CD4-positive, alpha-beta memory T cell (primary cell): ENCODE measurements at regions not wholly inside any gene's neighbourhood (a gene's known extent, or its start where the extent isn't known, plus 50 kb on each side); places are given as distances from the start of the nearest gene placed in this dataset.

Experiments
- CTCF ChIA-PET: fragments of 350-600 bp; sonication (Branson Sonifier 250); formaldehyde crosslinking; loops from one replicate; lab custom pipeline; 2021; ENCODE audit warnings: inconsistent platforms; ENCODE audit not compliant: partially characterized antibody; lab: Charles Lee
- POLR2A ChIA-PET: fragments of 350-600 bp; sonication (Branson Sonifier 250); formaldehyde crosslinking; loops from one replicate; lab custom pipeline; 2021; ENCODE audit not compliant: partially characterized antibody; lab: Charles Lee
- DNase-seq, 5 donors: peaks; one replicate each; pipeline versions ENCODE4 v3.0.0 to v3.0.0-alpha.2; 2020 to 2022; ENCODE audit warnings: mixed read lengths in 1 of 5
- H3K27ac ChIP-seq: one replicate; pipeline ENCODE4 v1.7.0; 2013; ENCODE audit warnings: low read depth, low read length
- H3K27me3 ChIP-seq: 2 replicates; pipeline ENCODE4 v1.7.0; 2013; ENCODE audit warnings: mild to moderate bottlenecking, low read length, moderate library complexity; ENCODE audit not compliant: insufficient read depth
- H3K36me3 ChIP-seq: 2 replicates; pipeline ENCODE4 v1.7.0; 2013; ENCODE audit warnings: mild to moderate bottlenecking, low read length, moderate library complexity; ENCODE audit not compliant: insufficient read depth
- H3K4me1 ChIP-seq: 2 replicates; pipeline ENCODE4 v1.7.0; 2013; ENCODE audit warnings: mild to moderate bottlenecking, low read length, moderate library complexity; ENCODE audit not compliant: insufficient read depth
- H3K4me3 ChIP-seq, 2 donors: one replicate each; pipeline ENCODE4 v1.7.0; 2013; ENCODE audit warnings: low read length in 2 of 2, mild to moderate bottlenecking in 1 of 2
- H3K9me3 ChIP-seq, 2 donors: one replicate each; pipeline ENCODE4 v1.7.0; 2013; ENCODE audit warnings: low read length in 2 of 2, control low read depth in 1 of 2; ENCODE audit not compliant: control insufficient read depth in 1 of 2
- H3K27ac Mint-ChIP-seq, 7 donors: one replicate each; pipeline ENCODE4 v1.8.0; 2020 to 2021; ENCODE audit warnings: mixed read lengths in 7 of 7, mild to moderate bottlenecking in 6 of 7, inconsistent platforms in 3 of 7, moderate library complexity in 3 of 7
- H3K27me3 Mint-ChIP-seq, 2 donors: one replicate each; pipeline ENCODE4 v1.8.0; 2020 to 2021; ENCODE audit warnings: mixed read lengths in 2 of 2
- H3K36me3 Mint-ChIP-seq, 2 donors: one replicate each; pipeline ENCODE4 v1.8.0; 2020 to 2021; ENCODE audit warnings: mixed read lengths in 2 of 2, inconsistent platforms in 1 of 2, mild to moderate bottlenecking in 1 of 2
- H3K4me1 Mint-ChIP-seq, 4 donors: one replicate each; pipeline ENCODE4 v1.8.0; 2020 to 2021; ENCODE audit warnings: mixed read lengths in 4 of 4, mild to moderate bottlenecking in 1 of 4
- H3K4me3 Mint-ChIP-seq, 8 donors: one replicate each; pipeline ENCODE4 v1.8.0; 2020 to 2021; ENCODE audit warnings: mixed read lengths in 8 of 8, mild to moderate bottlenecking in 7 of 8, moderate library complexity in 6 of 8, inconsistent platforms in 3 of 8
- H3K9me3 Mint-ChIP-seq, 8 donors: one replicate each; pipeline ENCODE4 v1.8.0; 2020 to 2021; ENCODE audit warnings: mixed read lengths in 8 of 8, mild to moderate bottlenecking in 5 of 8, inconsistent platforms in 3 of 8, moderate library complexity in 1 of 8
- intact Hi-C: fragments of 100-400 bp; cut with micrococcal nuclease; formaldehyde crosslinking; loops from one replicate; pipeline ENCODE4 v1.15.1; 2023

- Histone ChIP-seq H3K27me3 (no peaks in the 10 kb centered on the region), H3K9me3 (no peaks in the 10 kb centered on the region), H3K27ac (no peak overlapping the region), H3K36me3 (no peaks in the 10 kb centered on the region), H3K4me1 (no peaks in the 10 kb centered on the region), H3K4me3 (no peak overlapping the region)
- intact Hi-C loops, result no loop called here
- Mint-ChIP-seq H3K4me3 (no peak overlapping the region), H3K9me3 (peaks cover 0 to 14% (median 2%) of the 10 kb centered on the region in 8 donors), H3K4me1 (no peaks in the 10 kb centered on the region), H3K27ac (no peak overlapping the region), H3K36me3 (no peaks in the 10 kb centered on the region), H3K27me3 (peaks cover 0 to 1% of the 10 kb centered on the region in 2 donors)
- ChIA-PET CTCF (no interaction called here), POLR2A (no interaction called here)
- DNase-seq, result no peak
These were observed 745.7 kb downstream of the TRIB2 start for GRCh38 chr2:13462464-13462863.

DNA sequence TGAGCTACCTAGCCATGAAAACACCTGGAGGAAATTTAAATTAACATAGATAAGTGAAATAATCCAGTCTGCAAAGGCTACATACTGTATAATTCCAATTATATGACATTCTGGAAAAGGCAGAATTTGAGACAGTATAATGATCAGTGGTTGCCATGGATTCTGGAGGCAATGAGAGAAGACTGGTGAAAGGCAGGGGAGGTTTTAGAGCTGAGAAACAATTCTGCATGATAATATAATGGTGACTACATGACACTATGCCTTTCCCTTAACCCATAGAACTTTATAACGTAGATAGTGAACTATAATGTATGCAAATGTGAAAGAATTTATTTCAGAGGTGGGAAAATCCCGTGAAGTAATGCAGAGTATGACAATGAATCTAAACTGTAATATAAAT, 749.3 kb downstream of the TRIB2 start:
- H3K36me3 Mint-ChIP-seq, result no peaks in the 10 kb centered on the region
- no peaks in the 10 kb centered on the region for H3K4me1 Mint-ChIP-seq
- H3K4me3 Mint-ChIP-seq, result no peak overlapping the region
- H3K9me3 Mint-ChIP-seq, result peaks cover 0 to 6% (median 2%) of the 10 kb centered on the region in 8 donors
- H3K27ac Mint-ChIP-seq, result no peak overlapping the region
- Histone ChIP-seq H3K36me3 (no peaks in the 10 kb centered on the region), H3K4me1 (no peaks in the 10 kb centered on the region), H3K27ac (no peak overlapping the region), H3K4me3 (no peak overlapping the region), H3K27me3 (no peaks in the 10 kb centered on the region), H3K9me3 (no peaks in the 10 kb centered on the region)
- ChIA-PET CTCF (no interaction called here), POLR2A (no interaction called here)
- H3K27me3 Mint-ChIP-seq, result no peaks in the 10 kb centered on the region
- DNase-seq, result no peak
- intact Hi-C loops, result no loop called here

- ChIA-PET POLR2A (interaction anchor here (0.6 kb wide), 1 partner anchor 9 kb away, joined by 3 read pairs; no protein-coding TSS in a partner anchor), CTCF (no interaction called here)
- Histone ChIP-seq H3K4me3 (no peak overlapping the region), H3K27ac (no peak overlapping the region), H3K9me3 (peaks cover 0 to 4% of the 10 kb centered on the region in 2 donors), H3K4me1 (no peaks in the 10 kb centered on the region), H3K36me3 (no peaks in the 10 kb centered on the region), H3K27me3 (no peaks in the 10 kb centered on the region)
- H3K4me1 Mint-ChIP-seq, result no peaks in the 10 kb centered on the region
- peaks cover 0 to 6% (median under 1%) of the 10 kb centered on the region in 8 donors for H3K9me3 Mint-ChIP-seq
- H3K27ac Mint-ChIP-seq, result no peak overlapping the region
- no peaks in the 10 kb centered on the region for H3K27me3 Mint-ChIP-seq
- no peaks in the 10 kb centered on the region for H3K36me3 Mint-ChIP-seq
- DNase-seq, result no peak
- intact Hi-C loops, result no loop called here
- no peak overlapping the region for H3K4me3 Mint-ChIP-seq
These were observed 757.8 kb downstream of the TRIB2 start for GRCh38 chr2:13474538-13474937.

GRCh38 chr2:13480057-13480456, 763.3 kb downstream of the TRIB2 start:
- Mint-ChIP-seq H3K9me3 (peaks cover 0 to 3% (median 2%) of the 10 kb centered on the region in 8 donors), H3K4me1 (no peaks in the 10 kb centered on the region), H3K27ac (no peak overlapping the region), H3K4me3 (no peak overlapping the region), H3K36me3 (no peaks in the 10 kb centered on the region), H3K27me3 (no peaks in the 10 kb centered on the region)
- H3K36me3 ChIP-seq, result no peaks in the 10 kb centered on the region
- intact Hi-C loops, result no loop called here
- H3K27me3 ChIP-seq, result no peaks in the 10 kb centered on the region
- H3K4me1 ChIP-seq, result no peaks in the 10 kb centered on the region
- no peak for DNase-seq
- no peak overlapping the region for H3K27ac ChIP-seq
- peaks cover 0 to 4% of the 10 kb centered on the region in 2 donors for H3K9me3 ChIP-seq
- no peak overlapping the region for H3K4me3 ChIP-seq
- ChIA-PET CTCF (no interaction called here), POLR2A (no interaction called here)

DNA sequence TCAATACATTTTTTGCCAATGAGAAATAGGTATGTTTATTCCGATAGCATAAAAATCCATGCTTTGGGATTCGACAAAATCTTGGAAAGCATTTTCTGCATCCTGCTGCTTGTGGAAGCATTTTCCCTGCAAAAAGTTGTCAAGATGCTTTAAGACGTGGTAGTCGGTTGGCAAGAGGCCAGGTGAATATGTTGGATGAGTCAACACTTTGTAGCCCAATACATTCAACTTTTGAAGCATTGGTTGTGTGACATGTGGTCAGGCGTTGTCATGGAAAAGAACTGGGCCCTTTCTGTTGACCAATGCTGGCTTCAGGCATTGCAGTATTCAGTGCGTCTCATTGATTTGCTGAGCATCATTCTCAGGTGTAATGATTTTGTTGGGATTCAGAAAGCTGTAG, 764.5 kb downstream of the TRIB2 start:
- no peak overlapping the region for H3K27ac ChIP-seq
- peaks cover 0 to 3% (median 2%) of the 10 kb centered on the region in 8 donors for H3K9me3 Mint-ChIP-seq
- no peak overlapping the region for H3K4me3 Mint-ChIP-seq
- no peaks in the 10 kb centered on the region for H3K36me3 Mint-ChIP-seq
- H3K36me3 ChIP-seq, result no peaks in the 10 kb centered on the region
- no peaks in the 10 kb centered on the region for H3K9me3 ChIP-seq
- H3K4me1 ChIP-seq, result no peaks in the 10 kb centered on the region
- no peak for DNase-seq
- CTCF ChIA-PET, result no interaction called here
- no peak overlapping the region for H3K4me3 ChIP-seq
- POLR2A ChIA-PET, result no interaction called here
- H3K27me3 Mint-ChIP-seq, result no peaks in the 10 kb centered on the region
- no peaks in the 10 kb centered on the region for H3K4me1 Mint-ChIP-seq
- intact Hi-C loops, result no loop called here
- no peaks in the 10 kb centered on the region for H3K27me3 ChIP-seq
- H3K27ac Mint-ChIP-seq, result no peak overlapping the region

GRCh38 chr2:13485256-13485655, 768.5 kb downstream of the TRIB2 start:
- Histone ChIP-seq H3K27ac (no peak overlapping the region), H3K27me3 (no peaks in the 10 kb centered on the region), H3K36me3 (no peaks in the 10 kb centered on the region), H3K4me1 (no peaks in the 10 kb centered on the region), H3K9me3 (no peaks in the 10 kb centered on the region), H3K4me3 (no peak overlapping the region)
- Mint-ChIP-seq H3K27ac (no peak overlapping the region), H3K36me3 (no peaks in the 10 kb centered on the region), H3K4me1 (no peaks in the 10 kb centered on the region), H3K9me3 (peaks cover 0 to 6% (median 0%) of the 10 kb centered on the region in 8 donors), H3K4me3 (no peak overlapping the region), H3K27me3 (no peaks in the 10 kb centered on the region)
- POLR2A ChIA-PET, result no interaction called here
- CTCF ChIA-PET, result no interaction called here
- DNase-seq, result no peak
- intact Hi-C loops, result no loop called here

- no peaks in the 10 kb centered on the region for H3K27me3 Mint-ChIP-seq
- DNase-seq, result no peak
- CTCF ChIA-PET, result no interaction called here
- H3K4me1 Mint-ChIP-seq, result no peaks in the 10 kb centered on the region
- H3K4me3 Mint-ChIP-seq, result no peak overlapping the region
- POLR2A ChIA-PET, result no interaction called here
- no peak overlapping the region for H3K27ac ChIP-seq
- intact Hi-C loops, result no loop called here
- no peaks in the 10 kb centered on the region for H3K9me3 ChIP-seq
- no peak overlapping the region for H3K27ac Mint-ChIP-seq
- H3K4me1 ChIP-seq, result no peaks in the 10 kb centered on the region
- no peaks in the 10 kb centered on the region for H3K36me3 ChIP-seq
- no peak overlapping the region for H3K4me3 ChIP-seq
- no peaks in the 10 kb centered on the region for H3K36me3 Mint-ChIP-seq
- peaks cover 0 to 6% (median 0%) of the 10 kb centered on the region in 8 donors for H3K9me3 Mint-ChIP-seq
- H3K27me3 ChIP-seq, result no peaks in the 10 kb centered on the region
These were observed 772.2 kb downstream of the TRIB2 start for GRCh38 chr2:13488965-13489364.

DNA sequence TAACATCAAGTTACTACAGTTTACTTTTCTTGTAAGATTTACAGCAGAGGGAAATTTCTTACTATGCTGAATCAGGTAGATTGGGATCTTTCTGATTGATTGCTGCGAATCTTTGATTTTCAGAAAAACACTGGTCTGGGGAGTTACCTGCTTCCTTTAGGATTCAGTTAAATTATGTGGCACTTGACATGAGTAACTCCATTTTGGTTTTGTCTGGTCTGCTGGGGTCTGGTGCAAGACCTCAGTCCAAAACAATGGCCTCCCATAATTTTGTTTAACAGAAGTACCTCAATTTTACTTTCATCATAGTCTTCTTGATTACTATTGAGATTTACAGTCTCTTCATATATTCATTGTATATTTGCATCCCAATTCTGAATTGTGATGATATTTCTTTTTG, 775.5 kb downstream of the TRIB2 start:
- CTCF ChIA-PET, result no interaction called here

More for the DNA sequence above, 775.5 kb downstream of the TRIB2 start:
- Histone ChIP-seq H3K27ac (no peak overlapping the region), H3K4me3 (no peak overlapping the region), H3K36me3 (no peaks in the 10 kb centered on the region), H3K27me3 (no peaks in the 10 kb centered on the region), H3K4me1 (no peaks in the 10 kb centered on the region), H3K9me3 (no peaks in the 10 kb centered on the region)
- intact Hi-C loops, result no loop called here
- no peaks in the 10 kb centered on the region for H3K36me3 Mint-ChIP-seq
- no peaks in the 10 kb centered on the region for H3K4me1 Mint-ChIP-seq
- no peak overlapping the region for H3K4me3 Mint-ChIP-seq
- H3K27ac Mint-ChIP-seq, result no peak overlapping the region
- H3K27me3 Mint-ChIP-seq, result no peaks in the 10 kb centered on the region
- peaks cover 0 to 3% (median 0%) of the 10 kb centered on the region in 8 donors for H3K9me3 Mint-ChIP-seq
- DNase-seq, result no peak
- POLR2A ChIA-PET, result no interaction called here
